ENCODE measurements at regions not wholly inside any gene's neighbourhood (a gene's known extent, or its start where the extent isn't known, plus 50 kb on each side); places are given as distances from the start of the nearest gene placed in this dataset.
A peak's percentile ranks its signal among the peaks of the same experiment; 100 is the strongest.

DNA sequence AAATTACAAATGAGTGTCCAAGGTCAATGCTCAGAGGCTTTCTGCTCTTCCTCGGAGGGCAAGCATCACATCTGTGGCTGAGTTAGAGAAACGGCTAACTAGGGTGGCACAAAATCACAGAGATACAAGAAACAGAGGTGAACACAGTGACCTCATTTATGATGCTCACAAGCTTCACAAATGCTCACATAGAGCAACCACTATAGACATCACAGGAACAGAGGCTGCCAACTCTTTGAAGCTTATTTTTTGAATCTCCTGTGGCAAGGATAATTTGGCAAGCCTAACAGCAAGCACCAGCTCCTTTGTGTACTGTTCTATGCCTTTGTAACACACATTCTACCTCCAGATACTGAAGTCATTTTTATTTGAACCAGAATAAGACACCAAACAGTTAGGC lies 416.5 kb upstream of the DDI1 start:
- intact Hi-C loops (cut with DNase I) = no loop called here

GRCh38 chr11:103622296-103622695 lies 414.1 kb upstream of the DDI1 start:
- no peaks in the 10 kb centered on the region for H3K9me3 ChIP-seq
- TF ChIP-seq, protein P1, sequence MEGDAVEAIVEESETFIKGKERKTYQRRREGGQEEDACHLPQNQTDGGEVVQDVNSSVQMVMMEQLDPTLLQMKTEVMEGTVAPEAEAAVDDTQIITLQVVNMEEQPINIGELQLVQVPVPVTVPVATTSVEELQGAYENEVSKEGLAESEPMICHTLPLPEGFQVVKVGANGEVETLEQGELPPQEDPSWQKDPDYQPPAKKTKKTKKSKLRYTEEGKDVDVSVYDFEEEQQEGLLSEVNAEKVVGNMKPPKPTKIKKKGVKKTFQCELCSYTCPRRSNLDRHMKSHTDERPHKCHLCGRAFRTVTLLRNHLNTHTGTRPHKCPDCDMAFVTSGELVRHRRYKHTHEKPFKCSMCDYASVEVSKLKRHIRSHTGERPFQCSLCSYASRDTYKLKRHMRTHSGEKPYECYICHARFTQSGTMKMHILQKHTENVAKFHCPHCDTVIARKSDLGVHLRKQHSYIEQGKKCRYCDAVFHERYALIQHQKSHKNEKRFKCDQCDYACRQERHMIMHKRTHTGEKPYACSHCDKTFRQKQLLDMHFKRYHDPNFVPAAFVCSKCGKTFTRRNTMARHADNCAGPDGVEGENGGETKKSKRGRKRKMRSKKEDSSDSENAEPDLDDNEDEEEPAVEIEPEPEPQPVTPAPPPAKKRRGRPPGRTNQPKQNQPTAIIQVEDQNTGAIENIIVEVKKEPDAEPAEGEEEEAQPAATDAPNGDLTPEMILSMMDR (IDR thresholded peaks at IDR 0.05) = no peak
- intact Hi-C loops (cut with DNase I) = no loop called here
- H3K4me1 ChIP-seq = peaks cover 0 to 14% (median 0%) of the 10 kb centered on the region in 9 donors
- H3K27ac ChIP-seq = no peak overlapping the region
- no peak overlapping the region for H3K4me3 ChIP-seq
- ATAC-seq (no peak), DNase-seq (no peak)
- H3K36me3 ChIP-seq = no peaks in the 10 kb centered on the region
- 92 to 93% methylated on average over 2 of the region's 2 CpGs for WGBS, 2 donors
- H3K27me3 ChIP-seq = no peaks in the 10 kb centered on the region

More for the DNA sequence above, 416.5 kb upstream of the DDI1 start:
- H3K36me3 ChIP-seq = no peaks in the 10 kb centered on the region
- no peaks in the 10 kb centered on the region for H3K9me3 ChIP-seq
- no peaks in the 10 kb centered on the region for H3K27me3 ChIP-seq
- ATAC-seq (no peak), DNase-seq (no peak)
- no peak overlapping the region for H3K4me3 ChIP-seq
- TF ChIP-seq, protein P1 (IDR thresholded peaks at IDR 0.05) = no peak
- peaks cover 0 to 6% (median 0%) of the 10 kb centered on the region in 9 donors for H3K4me1 ChIP-seq
- no peak overlapping the region for H3K27ac ChIP-seq
- 45 to 63% methylated on average over 2 of the region's 2 CpGs for WGBS, 2 donors

GRCh38 chr11:103623933-103624332 lies 412.5 kb upstream of the DDI1 start:
- TF ChIP-seq, protein P1 (IDR thresholded peaks at IDR 0.05) = no peak
- Histone ChIP-seq H3K9me3 (no peaks in the 10 kb centered on the region), H3K27me3 (no peaks in the 10 kb centered on the region), H3K36me3 (no peaks in the 10 kb centered on the region), H3K4me3 (no peak overlapping the region), H3K4me1 (peaks cover 0 to 14% (median 0%) of the 10 kb centered on the region in 9 donors), H3K27ac (peak overlapping the region in 2 of 10 donors; percentile 3 to 30)
- ATAC-seq (no peak), DNase-seq (no peak)
- intact Hi-C loops (cut with DNase I) = no loop called here
- 92 to 94% methylated on average over 1 of the region's 1 CpG for WGBS, 2 donors

GRCh38 chr11:103624708-103625623 lies 411.5 kb upstream of the DDI1 start:
- Histone ChIP-seq H3K9me3 (no peaks in the 10 kb centered on the region), H3K4me1 (peaks cover 0 to 14% (median 0%) of the 10 kb centered on the region in 9 donors), H3K4me3 (no peak overlapping the region), H3K36me3 (no peaks in the 10 kb centered on the region), H3K27me3 (no peaks in the 10 kb centered on the region), H3K27ac (peak overlapping the region in 3 of 10 donors; percentile 30 to 72 (median 40))
- peak; percentile 25 to 90 (median 64) for ATAC-seq
- WGBS, 2 donors = 61 to 77% methylated on average over 5 of the region's 5 CpGs
- no peak for DNase-seq
- TF ChIP-seq, protein P1 (IDR thresholded peaks at IDR 0.05) = no peak
- intact Hi-C loops (cut with DNase I) = no loop called here
